ENCODE measurements at regions not wholly inside any gene's neighbourhood (a gene's known extent, or its start where the extent isn't known, plus 50 kb on each side); places are given as distances from the start of the nearest gene placed in this dataset.

- no peak for TF ChIP-seq RAD21 (IDR thresholded peaks at IDR 0.05; ENCODE audit: low read depth)
- TF ChIP-seq REST (IDR thresholded peaks at IDR 0.05; ENCODE audit: low read depth), result no peak
- TF ChIP-seq TEAD4 (IDR thresholded peaks at IDR 0.05), result no peak
- TF ChIP-seq USF1 (IDR thresholded peaks at IDR 0.05), result no peak
- no peak for TF ChIP-seq MAX (IDR thresholded peaks at IDR 0.05)
- TF ChIP-seq EGR1 (IDR thresholded peaks at IDR 0.05), result no peak
- TF ChIP-seq TCF12 (IDR thresholded peaks at IDR 0.05; ENCODE audit: low read depth), result no peak
- no peak for TF ChIP-seq EP300 (IDR thresholded peaks at IDR 0.05; ENCODE audit: borderline replicate concordance)
- TF ChIP-seq ZBTB7A (IDR thresholded peaks at IDR 0.05; ENCODE audit: low read depth), result no peak
- TF ChIP-seq NFIC (IDR thresholded peaks at IDR 0.05), result no peak
- TF ChIP-seq YY1 (IDR thresholded peaks at IDR 0.05; ENCODE audit: low read depth), result no peak
- TF ChIP-seq CREB1 (IDR thresholded peaks at IDR 0.05; ENCODE audit: low read depth), result no peak
- TF ChIP-seq TAF1 (IDR thresholded peaks at IDR 0.05; ENCODE audit: low read depth), result no peak
- no peak for TF ChIP-seq CEBPB (IDR thresholded peaks at IDR 0.05)
Measured at GRCh38 chr2:49306925-49307324, 152.6 kb upstream of the FSHR start.
